Activated T-cell treated with anti-CD3 and anti-CD28 coated beads for 4 hours (primary cell): ENCODE measurements at regions not wholly inside any gene's neighbourhood (a gene's known extent, or its start where the extent isn't known, plus 50 kb on each side); places are given as distances from the start of the nearest gene placed in this dataset.

Source experiments
- DNase-seq: peaks from one replicate; pipeline ENCODE4 v3.0.0-alpha.2; 2020

DNA sequence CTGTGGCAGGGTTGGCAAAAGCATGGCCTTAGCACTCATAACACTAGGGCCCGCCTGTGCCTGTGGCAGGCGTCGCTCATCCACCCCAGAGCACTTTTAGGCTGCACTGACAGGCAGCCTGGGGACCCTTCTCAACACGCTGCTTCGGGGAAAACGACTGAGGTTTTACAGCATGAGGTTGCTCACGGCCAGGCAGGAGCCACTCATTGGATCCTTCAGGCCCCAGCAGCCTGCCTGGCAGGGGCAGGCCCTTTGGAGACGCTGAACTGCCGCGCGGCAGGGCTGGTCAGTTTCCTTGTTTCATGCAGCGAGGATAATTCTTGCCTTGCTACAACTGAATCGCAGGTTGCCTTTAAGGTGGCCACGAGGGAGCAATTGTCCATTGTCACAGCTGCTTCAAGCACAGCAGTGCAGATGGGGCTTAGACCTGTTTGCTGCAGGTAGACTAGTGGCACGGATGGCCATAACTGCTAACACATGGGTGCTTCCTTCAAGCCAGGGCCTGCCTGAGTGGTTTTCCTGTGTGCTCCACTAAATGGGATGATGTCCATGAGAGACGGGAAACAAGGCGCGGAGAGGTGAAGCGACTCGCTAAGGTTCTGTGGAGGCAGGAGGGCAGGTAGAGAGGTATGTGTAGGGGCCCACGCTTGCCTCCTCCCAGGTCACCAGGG lies 49.9 kb upstream of the HS6ST1 start:
- no peak for DNase-seq

DNA sequence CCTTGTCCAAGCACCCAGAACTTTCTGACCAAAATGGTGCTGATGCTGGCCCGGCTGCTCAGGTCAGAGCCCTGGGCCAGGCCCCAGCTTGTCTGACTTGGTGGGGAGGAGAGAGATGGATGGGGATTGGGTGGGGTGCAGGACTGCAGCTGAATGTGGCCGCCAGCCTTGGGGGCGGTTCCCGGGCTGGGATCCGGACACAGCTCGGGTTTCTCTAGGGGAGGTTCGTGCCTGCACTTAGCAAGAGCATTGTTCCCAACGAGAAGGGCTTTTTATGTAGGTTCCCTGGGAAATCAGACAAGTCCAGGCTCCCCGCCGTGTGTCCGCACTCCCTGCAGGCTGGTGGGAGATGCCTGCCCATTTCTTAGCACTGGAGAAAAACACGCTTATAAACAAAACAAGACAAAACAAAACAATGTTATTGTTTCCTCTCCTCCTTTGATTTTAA lies 50.5 kb upstream of the HS6ST1 start:
- DNase-seq = no peak

DNA sequence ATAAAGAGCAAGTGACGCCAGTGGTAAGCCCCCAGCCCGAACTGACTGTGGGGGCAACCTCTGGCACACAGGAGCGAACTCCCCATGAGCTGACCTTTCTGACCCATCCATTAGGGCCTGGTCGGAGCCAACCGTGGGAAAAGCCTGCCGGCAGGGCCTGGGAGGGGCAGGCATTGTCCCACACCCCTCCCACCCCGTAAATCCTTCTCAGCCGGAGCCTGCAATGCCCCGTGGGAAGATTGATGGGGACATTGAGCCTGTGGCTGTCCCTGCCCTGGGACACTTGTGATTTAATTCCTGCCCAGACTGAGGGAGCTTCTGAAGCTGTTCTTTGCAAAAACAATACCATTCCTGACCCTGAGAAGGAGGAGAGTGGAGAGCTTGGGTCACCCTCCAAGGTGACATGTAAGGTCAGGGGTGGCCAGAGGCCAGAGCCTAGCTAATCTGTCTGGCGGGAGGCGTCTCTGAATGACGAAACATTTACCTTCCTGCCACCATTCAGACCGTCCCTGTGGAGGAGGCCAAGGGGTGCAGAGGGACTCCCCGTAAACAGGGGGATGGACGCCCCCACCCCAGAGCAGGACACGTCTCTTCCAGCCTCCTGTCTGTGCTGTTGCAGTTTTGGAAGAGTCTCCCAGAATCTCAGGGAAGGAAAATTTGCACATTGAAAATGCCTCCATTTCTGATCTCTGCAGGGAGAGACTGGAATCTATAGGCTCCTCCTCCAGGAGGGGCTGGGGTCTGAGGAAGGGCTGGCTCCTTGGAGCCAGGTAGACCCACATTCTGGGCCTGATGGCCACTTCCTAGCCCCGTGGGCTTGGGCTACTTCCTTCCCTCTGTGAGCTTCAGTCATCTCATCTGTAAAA lies 51.2 kb upstream of the HS6ST1 start:
- DNase-seq = no peak

DNA sequence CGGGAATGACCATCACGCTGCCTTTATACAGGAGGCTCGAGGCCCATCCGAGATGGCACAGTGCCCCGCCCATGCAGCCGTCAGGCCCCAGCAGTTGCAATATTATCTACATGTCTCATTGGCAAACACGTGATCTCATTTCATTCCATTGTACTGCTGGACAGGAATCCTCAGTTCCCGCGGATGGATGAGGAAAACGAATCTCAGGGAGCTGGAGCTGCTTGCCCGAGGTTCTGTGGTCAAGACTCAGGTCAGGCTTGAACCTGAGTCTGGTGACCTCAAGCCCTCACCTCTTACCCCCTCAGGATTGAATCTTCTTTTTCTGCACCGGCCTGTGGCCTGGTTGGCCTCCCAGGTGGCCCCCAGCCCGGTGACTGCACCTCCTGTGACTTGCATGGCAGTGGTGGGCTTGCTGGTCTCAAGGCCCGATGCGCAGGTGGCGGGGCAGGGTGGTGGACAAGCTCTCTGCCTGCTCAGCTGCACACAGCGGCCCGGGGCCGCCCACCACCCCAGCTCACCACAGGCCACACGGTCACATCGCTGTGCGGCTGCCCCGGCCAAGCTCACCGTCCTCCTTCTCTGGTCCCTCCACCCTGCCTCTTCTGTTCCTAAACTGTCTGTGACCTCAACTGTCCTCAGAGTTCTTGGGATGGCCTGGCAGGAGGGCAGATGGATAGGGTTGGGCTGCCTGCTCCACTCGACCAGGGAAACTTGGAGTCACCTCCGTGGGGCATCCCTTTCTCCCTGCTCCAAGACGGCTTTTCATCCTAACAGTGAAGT lies 52.0 kb upstream of the HS6ST1 start:
- no peak for DNase-seq

GRCh38 chr2:128371248-128371630 lies 52.6 kb upstream of the HS6ST1 start:
- DNase-seq = no peak

- no peak for DNase-seq
Measured at GRCh38 chr2:128371648-128372345, 53.1 kb upstream of the HS6ST1 start.

GRCh38 chr2:128372621-128373341 lies 54.1 kb upstream of the HS6ST1 start:
- DNase-seq = no peak

DNA sequence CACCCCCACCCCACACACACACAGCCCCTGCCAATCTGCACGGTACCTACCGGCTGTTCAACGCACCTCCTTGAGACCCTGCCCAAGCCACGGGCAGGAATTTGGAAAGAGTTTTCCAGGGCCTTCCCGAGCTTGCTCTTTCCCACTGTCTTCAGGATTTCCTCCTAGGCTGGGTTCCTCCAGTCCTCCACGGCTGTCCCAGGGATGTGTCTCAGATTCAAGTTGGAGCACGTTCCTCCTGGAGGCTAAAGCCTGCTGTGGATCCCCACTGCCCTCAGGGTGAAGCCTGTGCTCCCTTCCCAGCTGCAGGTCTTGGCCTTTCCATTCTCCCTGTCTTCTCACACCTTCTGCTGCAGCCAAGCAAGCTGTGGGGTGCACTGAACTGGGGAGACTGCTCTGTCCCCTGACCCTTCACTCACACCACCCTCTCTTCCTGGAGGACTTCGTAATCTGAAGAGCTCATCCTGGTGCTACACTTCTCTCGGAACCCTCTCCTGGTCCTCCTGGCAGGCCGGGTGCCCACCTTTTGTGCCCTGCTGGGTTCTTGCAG lies 54.9 kb upstream of the HS6ST1 start:
- DNase-seq = no peak

- DNase-seq = no peak
Measured at GRCh38 chr2:128374001-128374710, 55.5 kb upstream of the HS6ST1 start.

DNA sequence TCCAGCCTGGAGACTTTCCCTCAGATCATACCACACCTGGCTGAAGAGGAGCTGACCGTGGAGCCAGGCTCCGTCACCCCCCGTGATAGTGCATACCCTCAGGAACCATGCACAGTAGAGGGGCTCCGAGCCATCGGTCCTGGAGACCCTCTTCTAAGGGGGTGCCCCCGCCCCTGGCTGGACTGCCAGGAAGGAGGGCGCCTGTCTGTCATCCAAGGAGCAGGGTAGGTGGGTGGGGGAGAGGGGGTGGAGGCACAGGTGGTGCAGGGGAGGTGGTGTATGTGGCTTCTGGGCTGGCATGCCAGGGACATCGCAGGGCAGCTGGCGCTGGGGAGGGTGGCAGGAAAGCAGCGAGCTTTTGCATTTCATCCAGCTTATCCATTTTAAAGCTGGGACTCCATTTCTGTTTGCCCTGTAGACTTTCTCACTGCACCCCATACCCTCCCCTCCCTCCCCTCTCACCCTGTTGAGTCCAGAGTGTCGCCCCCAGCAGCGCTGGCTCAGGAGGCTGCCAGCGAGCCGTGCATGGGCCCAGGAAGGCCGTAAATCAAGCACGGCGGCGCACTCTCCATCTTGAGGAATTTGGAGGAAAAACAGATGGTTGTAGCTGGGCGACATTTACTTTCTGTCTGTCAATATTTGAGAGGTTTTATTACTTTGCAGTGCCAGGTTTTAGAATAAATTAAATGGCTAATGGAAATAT lies 56.2 kb upstream of the HS6ST1 start:
- no peak for DNase-seq

DNA sequence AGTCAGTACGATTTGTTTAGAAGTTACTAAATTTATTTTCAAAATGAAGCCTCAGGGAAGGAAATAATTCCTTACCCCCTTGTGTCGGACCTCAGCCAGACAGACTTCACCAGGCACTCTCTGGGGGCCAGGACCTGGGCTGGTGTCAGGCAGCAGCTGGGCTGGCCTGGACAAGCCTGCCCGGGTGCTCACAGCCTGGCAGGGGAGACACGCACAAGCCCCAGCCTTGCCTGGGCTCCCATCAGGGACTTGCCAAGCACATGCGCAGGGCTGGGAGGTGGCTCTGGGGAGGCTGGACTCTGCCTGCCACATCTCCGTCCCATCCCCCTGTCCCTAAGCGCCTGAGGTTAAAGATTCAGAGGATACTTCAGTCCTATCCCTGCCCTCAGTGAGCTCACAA lies 56.8 kb upstream of the HS6ST1 start:
- DNase-seq = no peak

- no peak for DNase-seq
Measured at GRCh38 chr2:128376241-128377041, 57.8 kb upstream of the HS6ST1 start.

GRCh38 chr2:128377071-128377910 lies 58.6 kb upstream of the HS6ST1 start:
- DNase-seq = no peak

DNA sequence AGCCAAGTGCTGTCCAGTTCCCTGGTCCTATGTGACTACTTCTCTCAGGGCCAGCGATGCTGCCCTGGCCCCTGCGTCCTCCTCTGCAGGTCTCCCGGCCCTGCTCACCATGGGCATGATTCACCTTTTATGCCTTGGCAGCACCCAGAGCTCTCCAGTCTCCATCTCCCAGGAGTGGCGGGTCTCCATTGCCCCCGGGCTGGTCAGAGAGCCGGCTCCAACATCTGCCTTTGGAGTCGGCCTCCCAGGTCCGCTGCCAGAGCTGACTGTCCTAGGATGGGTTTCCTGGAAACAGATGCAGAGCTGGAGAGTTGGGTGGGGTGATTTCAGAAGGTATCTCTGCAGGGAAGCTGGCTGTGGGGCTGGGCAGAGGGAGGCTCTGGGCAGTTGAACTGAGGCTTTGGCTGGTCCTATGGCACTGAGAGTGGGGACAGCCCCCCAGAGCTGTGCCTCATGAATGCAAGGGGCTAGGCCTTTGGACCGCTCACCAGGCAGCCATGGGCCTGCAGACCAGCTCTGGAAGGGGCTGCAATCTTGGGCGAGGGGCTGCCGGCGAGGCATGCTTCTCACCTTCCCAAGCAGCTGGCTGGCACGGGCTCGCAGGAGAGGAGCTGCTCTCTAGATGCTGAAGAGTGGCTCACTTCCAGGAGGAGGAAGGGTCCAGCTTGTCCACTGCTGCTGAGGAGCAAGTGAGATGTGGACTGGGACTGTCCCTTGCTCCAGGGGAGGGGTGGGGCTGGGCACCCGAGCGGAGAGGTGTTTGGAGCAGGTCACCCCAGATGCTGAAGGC lies 59.8 kb upstream of the HS6ST1 start:
- DNase-seq = no peak

GRCh38 chr2:128379021-128380015 lies 60.6 kb upstream of the HS6ST1 start:
- DNase-seq = no peak

- no peak for DNase-seq
Measured at GRCh38 chr2:128380061-128380889, 61.6 kb upstream of the HS6ST1 start.
